GM12892 (cell line): ENCODE measurements at regions not wholly inside any gene's neighbourhood (a gene's known extent, or its start where the extent isn't known, plus 50 kb on each side); places are given as distances from the start of the nearest gene placed in this dataset.

Experiments
- POLR2A ChIP-seq: IDR thresholded peaks from 2 replicates; pipeline ENCODE4 v1.6.1; 2011; ENCODE audit warnings: low read depth, low read length, control low read depth
- POLR2AphosphoS5 ChIP-seq: IDR thresholded peaks from 2 replicates; pipeline ENCODE4 v1.6.1; 2011; ENCODE audit warnings: low read depth, low read length, control low read depth
- TAF1 ChIP-seq: IDR thresholded peaks from 2 replicates; pipeline ENCODE4 v1.6.1; 2011; ENCODE audit warnings: low read depth, mild to moderate bottlenecking, control low read depth, low read length, borderline replicate concordance

GRCh38 chr16:64841071-64841470 is 280.8 kb downstream of the CDH11 start:
- TF ChIP-seq POLR2AphosphoS5 (no peak), TAF1 (no peak), POLR2A (no peak)
